T-helper 1 cell (primary cell): ENCODE measurements at regions not wholly inside any gene's neighbourhood (a gene's known extent, or its start where the extent isn't known, plus 50 kb on each side); places are given as distances from the start of the nearest gene placed in this dataset.
"Not testable (repeated sequence)": the region's sequence is repeated elsewhere in the genome, so short reads cannot be mapped to it uniquely, and the experiment has no call there.

Source experiments
- DNase-seq, 5 donors: peaks; one replicate each; pipeline ENCODE4 v3.0.0-alpha.2; 2012 to 2020

DNA sequence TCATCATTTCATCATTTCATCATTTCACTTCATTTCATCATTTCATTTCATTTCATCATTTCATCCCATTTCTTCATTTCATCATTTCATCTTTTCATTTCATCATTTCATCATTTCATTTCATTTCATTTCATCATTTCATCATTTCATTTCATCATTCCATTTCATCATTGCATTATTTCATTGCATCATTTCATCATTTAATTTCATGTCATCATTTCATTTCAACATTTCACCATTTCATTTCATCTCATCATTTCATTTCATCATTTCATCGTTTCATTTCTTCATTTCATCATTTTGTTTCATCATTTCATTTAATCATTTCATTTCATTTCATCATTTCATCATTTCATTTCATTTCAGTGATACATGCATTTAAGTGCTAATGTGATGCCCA is 166.9 kb upstream of the TP53TG3 start:
- not testable (repeated sequence) for DNase-seq

DNA sequence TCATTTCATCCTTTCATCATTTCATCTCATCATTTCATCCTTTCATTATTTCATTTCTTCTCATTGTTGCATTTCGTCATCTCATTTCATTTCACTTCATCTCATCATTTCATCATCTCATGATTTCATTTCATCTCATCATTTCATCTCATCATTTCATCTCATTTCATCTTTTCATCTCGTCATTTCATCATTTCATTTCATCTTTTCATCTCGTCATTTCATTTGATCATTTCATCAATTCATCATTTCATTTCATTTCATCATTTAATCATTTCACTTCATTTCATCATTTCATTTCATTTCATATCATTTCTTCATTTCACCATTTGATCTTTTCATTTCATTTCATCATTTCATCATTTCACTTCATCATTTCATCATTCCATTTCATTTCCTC is 131.3 kb upstream of the TP53TG3 start:
- not testable (repeated sequence) for DNase-seq

DNA sequence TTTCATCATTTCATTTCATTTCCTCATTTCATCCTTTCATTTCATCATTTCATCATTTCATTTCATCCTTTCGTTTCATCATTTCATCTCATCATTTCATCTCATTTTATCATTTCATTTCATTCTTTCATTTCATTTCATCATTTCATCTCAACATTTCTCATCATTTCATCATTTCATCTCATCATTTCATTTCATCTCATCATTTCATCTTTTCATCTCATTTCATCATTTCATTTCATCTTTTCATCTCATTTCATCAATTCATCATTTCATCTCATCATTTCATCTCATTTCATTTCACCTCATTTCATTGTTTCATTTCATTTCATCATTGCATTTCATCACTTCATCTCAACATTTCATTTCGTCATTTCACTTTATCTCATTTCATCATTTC is 129.7 kb upstream of the TP53TG3 start:
- not testable (repeated sequence) for DNase-seq
